ENCODE measurements at regions not wholly inside any gene's neighbourhood (a gene's known extent, or its start where the extent isn't known, plus 50 kb on each side); places are given as distances from the start of the nearest gene placed in this dataset.

DNA sequence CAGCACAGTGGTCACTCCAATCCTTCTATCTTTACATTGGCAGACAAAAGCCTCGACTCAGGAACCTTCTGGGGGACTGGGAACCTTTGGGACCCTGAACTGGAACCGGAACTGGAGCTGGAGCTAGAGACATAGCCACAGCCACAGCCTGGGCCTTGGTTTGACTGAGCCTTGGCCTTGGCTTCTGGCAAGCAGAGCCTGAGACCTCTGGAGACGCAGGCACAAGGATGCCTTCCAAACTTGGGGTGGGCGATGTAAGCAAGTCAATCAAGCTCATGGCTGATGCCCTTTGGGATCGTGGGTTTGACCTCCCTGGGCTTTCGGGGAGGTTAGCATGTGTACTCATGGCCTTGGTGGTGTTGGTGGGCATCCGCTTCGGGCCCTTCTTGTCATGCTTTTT lies 619.3 kb downstream of the MBD2 start:
- Mint-ChIP-seq H3K27ac (no peak overlapping the region), H3K27me3 (ENCODE audit: low read depth) (no peaks in the 10 kb centered on the region), H3K4me1 (no peaks in the 10 kb centered on the region), H3K36me3 (ENCODE audit: insufficient read depth in 1 of 3, low read depth in 3 of 3) (no peaks in the 10 kb centered on the region), H3K4me3 (no peak overlapping the region), H3K9me3 (no peaks in the 10 kb centered on the region)
- H2BK120ac ChIP-seq (ENCODE audit: low read depth, low read length, poor library complexity, severe bottlenecking) = no peak overlapping the region
- no peaks in the 10 kb centered on the region for H4K20me1 ChIP-seq (ENCODE audit: control insufficient read depth, insufficient read depth, insufficient read length)
- no peak overlapping the region for H2BK15ac ChIP-seq (ENCODE audit: low read depth, low read length)
- H2AFZ ChIP-seq (ENCODE audit: low read length) = no peak overlapping the region
- H3K4me1 ChIP-seq (ENCODE audit: insufficient read depth, low read length) = no peaks in the 10 kb centered on the region; the same call in 1 of the 2 replicates
- no peak overlapping the region for H2BK20ac ChIP-seq (ENCODE audit: low read depth, low read length, poor library complexity, severe bottlenecking)
- H3K4ac ChIP-seq (ENCODE audit: low read depth, low read length) = no peak overlapping the region
- H2BK12ac ChIP-seq (ENCODE audit: insufficient read length, low read depth, low read length) = no peak overlapping the region
- no peak for TF ChIP-seq CTCF (conservative IDR thresholded peaks at IDR 0.05)
- no peak overlapping the region for H3K27ac ChIP-seq (ENCODE audit: insufficient read length, low read depth, low read length)
- no peak overlapping the region for H3T11ph ChIP-seq (ENCODE audit: low read length)
- H3K79me1 ChIP-seq (ENCODE audit: insufficient read depth, low read depth, low read length, poor library complexity, severe bottlenecking) = no peaks in the 10 kb centered on the region
- no peak overlapping the region for H3K23ac ChIP-seq (ENCODE audit: insufficient read length, low read depth, low read length)
- no peak overlapping the region for H2AK5ac ChIP-seq (ENCODE audit: insufficient read length, low read length)
- no peak overlapping the region for H3K56ac ChIP-seq (ENCODE audit: insufficient read length, low read depth, low read length)
- H4K5ac ChIP-seq (ENCODE audit: insufficient read length, low read depth, low read length) = no peak overlapping the region
- no peaks in the 10 kb centered on the region for H3K9me3 ChIP-seq (ENCODE audit: control insufficient read depth, low read depth, low read length)
- no peak overlapping the region for H3K4me2 ChIP-seq (ENCODE audit: insufficient read depth, insufficient read length, low read length)
- no peak overlapping the region for H4K91ac ChIP-seq (ENCODE audit: insufficient read length, low read depth, low read length)
- WGBS (ENCODE audit: extremely low coverage, insufficient read length, low lambda C conversion rate) = no CpG with 5 or more reads among the region's 8 CpGs
- DNase-seq = no peak
- H3K18ac ChIP-seq (ENCODE audit: insufficient read length, low read depth, low read length) = no peak overlapping the region
- H3K23me2 ChIP-seq (ENCODE audit: insufficient read length, low read depth, low read length, poor library complexity, severe bottlenecking) = no peaks in the 10 kb centered on the region
- no peak overlapping the region for H3K9ac ChIP-seq (ENCODE audit: extremely low read depth, insufficient read length, low read length)
- no peaks in the 10 kb centered on the region for H3K79me2 ChIP-seq (ENCODE audit: insufficient read depth, low read length)
- no peak overlapping the region for H4K8ac ChIP-seq (replicated peaks; ENCODE audit: insufficient read length, low read depth, low read length)
- no peak overlapping the region for H3K14ac ChIP-seq (ENCODE audit: insufficient read depth, low read length)
- H2BK5ac ChIP-seq (ENCODE audit: insufficient read length, low read length) = no peak overlapping the region
- no peaks in the 10 kb centered on the region for H3K27me3 ChIP-seq (ENCODE audit: insufficient read depth, low read length)

Data from H9 (cell line).